Endodermal cell (in vitro differentiated cells): ENCODE measurements at regions not wholly inside any gene's neighbourhood (a gene's known extent, or its start where the extent isn't known, plus 50 kb on each side); places are given as distances from the start of the nearest gene placed in this dataset.
"Not testable (repeated sequence)": the region's sequence is repeated elsewhere in the genome, so short reads cannot be mapped to it uniquely, and the experiment has no call there.

ENCODE experiments used
- DNase-seq: peaks from one replicate; pipeline ENCODE4 v3.0.0-alpha.2; 2017
- H3K27ac ChIP-seq: 2 replicates; pipeline ENCODE4 v1.5.1; 2013; ENCODE audit warnings: mild to moderate bottlenecking, low read depth, low read length, moderate library complexity
- H3K27me3 ChIP-seq: 2 replicates; pipeline ENCODE4 v1.6.1; 2013; ENCODE audit warnings: mild to moderate bottlenecking, low read length, moderate library complexity; ENCODE audit not compliant: insufficient read depth, control insufficient read depth, poor library complexity, severe bottlenecking
- H3K36me3 ChIP-seq: 2 replicates; pipeline ENCODE4 v1.7.0; 2013; ENCODE audit warnings: mild to moderate bottlenecking, low read length, moderate library complexity; ENCODE audit not compliant: control insufficient read depth, insufficient read depth
- H3K4me1 ChIP-seq: one replicate; pipeline ENCODE4 v1.7.0; 2013; ENCODE audit warnings: low read length; ENCODE audit not compliant: control insufficient read depth, insufficient read depth
- H3K4me3 ChIP-seq: 2 replicates; pipeline ENCODE4 v1.5.1; 2013; ENCODE audit warnings: mild to moderate bottlenecking, low read length, moderate library complexity
- H3K9ac ChIP-seq: 2 replicates; pipeline ENCODE4 v1.6.1; 2013; ENCODE audit warnings: mild to moderate bottlenecking, low read length, moderate library complexity; ENCODE audit not compliant: poor library complexity, severe bottlenecking; ENCODE audit errors: extremely low read depth
- H3K9me3 ChIP-seq: 2 replicates; pipeline ENCODE4 v1.6.1; 2013; ENCODE audit warnings: mild to moderate bottlenecking, low read length, moderate library complexity; ENCODE audit not compliant: control insufficient read depth
- H3K27ac Mint-ChIP-seq: 2 replicates; pipeline ENCODE4 v1.8.0; 2020; ENCODE audit warnings: mixed read lengths
- H3K27me3 Mint-ChIP-seq: 2 replicates; pipeline ENCODE4 v1.8.0; 2021; ENCODE audit warnings: mild to moderate bottlenecking, mixed read lengths; ENCODE audit not compliant: insufficient read depth
- H3K36me3 Mint-ChIP-seq: 2 replicates; pipeline ENCODE4 v1.8.0; 2020; ENCODE audit warnings: low read depth, mixed read lengths
- H3K4me1 Mint-ChIP-seq: 2 replicates; pipeline ENCODE4 v1.8.0; 2020; ENCODE audit warnings: mixed read lengths
- H3K4me3 Mint-ChIP-seq: 2 replicates; pipeline ENCODE4 v1.8.0; 2020; ENCODE audit warnings: mild to moderate bottlenecking, moderate library complexity, mixed read lengths
- H3K9me3 Mint-ChIP-seq: 2 replicates; pipeline ENCODE4 v1.8.0; 2020; ENCODE audit warnings: mild to moderate bottlenecking, mixed read lengths
- WGBS, 2 experiments: methylation state at CpG; one replicate each; pipeline versions ENCODE4 v1.1.5 to v1.1.7; 2013; ENCODE audit warnings: missing lambda C conversion rate in 2 of 2, mixed read lengths in 1 of 2; ENCODE audit not compliant: insufficient coverage in 1 of 2, insufficient read length in 1 of 2; 5-methylcytosine and 5-hydroxymethylcytosine counted together

- not testable (repeated sequence) for DNase-seq, H3K4me3 Mint-ChIP-seq, H3K27ac Mint-ChIP-seq, H3K9me3 ChIP-seq, H3K27me3 ChIP-seq, H3K27ac ChIP-seq, H3K4me1 ChIP-seq, H3K36me3 ChIP-seq, H3K4me3 ChIP-seq, H3K4me1 Mint-ChIP-seq, H3K36me3 Mint-ChIP-seq, H3K9me3 Mint-ChIP-seq, H3K27me3 Mint-ChIP-seq, H3K9ac ChIP-seq
- 96% methylated on average over 2 of the region's 6 CpGs; no CpG with 5 or more reads in 1 of the 2 experiments for WGBS, 2 experiments
Measured at GRCh38 chr1:206326159-206326939, 123.0 kb downstream of the SRGAP2 start.

- no CpG with 5 or more reads among the region's 5 CpGs for WGBS, 2 experiments
- not testable (repeated sequence) for H3K9me3 Mint-ChIP-seq
Measured at GRCh38 chr1:206331597-206331996, 128.3 kb downstream of the SRGAP2 start.

GRCh38 chr1:206333316-206333715 lies 130.0 kb downstream of the SRGAP2 start:
- 100% methylated on average over 1 of the region's 13 CpGs; no CpG with 5 or more reads in 1 of the 2 experiments for whole genome bisulfite sequencing, 2 experiments
- not testable (repeated sequence) for H3K27me3 Mint-ChIP-seq, H3K9me3 Mint-ChIP-seq, H3K27ac Mint-ChIP-seq, H3K4me1 ChIP-seq, H3K4me3 Mint-ChIP-seq, H3K9ac ChIP-seq, H3K36me3 Mint-ChIP-seq, H3K9me3 ChIP-seq, H3K4me3 ChIP-seq, H3K27me3 ChIP-seq, H3K4me1 Mint-ChIP-seq, H3K36me3 ChIP-seq, H3K27ac ChIP-seq
- DNase-seq, result peak; percentile 15

More at GRCh38 chr1:206331597-206331996, 128.3 kb downstream of the SRGAP2 start:
- not testable (repeated sequence) for H3K36me3 Mint-ChIP-seq, H3K9me3 ChIP-seq, H3K4me1 ChIP-seq, DNase-seq, H3K27me3 ChIP-seq, H3K9ac ChIP-seq, H3K4me3 Mint-ChIP-seq, H3K27ac Mint-ChIP-seq, H3K4me3 ChIP-seq, H3K27me3 Mint-ChIP-seq, H3K27ac ChIP-seq, H3K4me1 Mint-ChIP-seq, H3K36me3 ChIP-seq

GRCh38 chr1:206333897-206334296 lies 130.6 kb downstream of the SRGAP2 start:
- H3K27ac ChIP-seq, H3K4me3 Mint-ChIP-seq, H3K4me1 Mint-ChIP-seq, DNase-seq, H3K36me3 ChIP-seq, H3K9me3 Mint-ChIP-seq, H3K27ac Mint-ChIP-seq, H3K9ac ChIP-seq, H3K36me3 Mint-ChIP-seq, H3K27me3 Mint-ChIP-seq, H3K4me1 ChIP-seq, H3K27me3 ChIP-seq, H3K4me3 ChIP-seq, H3K9me3 ChIP-seq: not testable (repeated sequence)

GRCh38 chr1:206334481-206334880 lies 131.1 kb downstream of the SRGAP2 start:
- not testable (repeated sequence) for H3K36me3 Mint-ChIP-seq, H3K36me3 ChIP-seq, H3K9me3 Mint-ChIP-seq, H3K4me3 ChIP-seq, H3K9ac ChIP-seq, H3K27me3 ChIP-seq, H3K4me1 ChIP-seq, H3K9me3 ChIP-seq, DNase-seq, H3K27me3 Mint-ChIP-seq, H3K27ac Mint-ChIP-seq, H3K4me3 Mint-ChIP-seq, H3K4me1 Mint-ChIP-seq, H3K27ac ChIP-seq
- 92% methylated on average over 2 of the region's 3 CpGs; no CpG with 5 or more reads in 1 of the 2 experiments for WGBS, 2 experiments
